DND-41 (cell line): ENCODE measurements at regions not wholly inside any gene's neighbourhood (a gene's known extent, or its start where the extent isn't known, plus 50 kb on each side); places are given as distances from the start of the nearest gene placed in this dataset.

Experiments
- ATAC-seq: fragments of 200-7000 bp; cut with Tn5 transposase; 3 replicates; pipeline ENCODE4 v1.9.1; 2021; ENCODE audit warnings: low read depth; ENCODE audit not compliant: insufficient read depth
- DNase-seq: peaks from one replicate; pipeline ENCODE4 v3.0.0-alpha.2; 2020
- H2AFZ ChIP-seq: 2 replicates; pipeline ENCODE4 v1.6.0; 2012; ENCODE audit warnings: low read depth, low read length
- H3K27ac ChIP-seq: 2 replicates; pipeline ENCODE4 v1.5.1; 2012; ENCODE audit warnings: low read length, inconsistent platforms
- H3K27me3 ChIP-seq: fragments of 200-600 bp; sonication (generic); 2 replicates; pipeline ENCODE4 v1.6.0; 2012; ENCODE audit warnings: low read length, mild to moderate bottlenecking, inconsistent platforms; ENCODE audit not compliant: insufficient read depth, poor library complexity
- H3K36me3 ChIP-seq: 2 replicates; pipeline ENCODE4 v1.5.1; 2012; ENCODE audit warnings: low read length, inconsistent platforms; ENCODE audit not compliant: insufficient read depth
- H3K4me1 ChIP-seq: 2 replicates; pipeline ENCODE4 v1.5.1; 2012; ENCODE audit warnings: mild to moderate bottlenecking, low read length; ENCODE audit not compliant: insufficient read depth
- H3K4me2 ChIP-seq: 2 replicates; pipeline ENCODE4 v1.6.0; 2012; ENCODE audit warnings: mild to moderate bottlenecking, moderate library complexity, low read length, inconsistent platforms; ENCODE audit not compliant: insufficient read depth
- H3K4me3 ChIP-seq, 2 experiments: fragments of 200-600 bp in 1 of 2; shearing (Covaris generic) in 1 of 2; 2 replicates each; pipeline ENCODE4 v1.5.1; 2012 to 2016; ENCODE audit warnings: inconsistent platforms in 2 of 2, low read length in 2 of 2, mild to moderate bottlenecking in 2 of 2, low read depth in 1 of 2, moderate library complexity in 1 of 2
- H3K79me2 ChIP-seq: 2 replicates; pipeline ENCODE4 v1.6.0; 2012; ENCODE audit warnings: low read length, inconsistent platforms; ENCODE audit not compliant: insufficient read depth
- H3K9ac ChIP-seq: 2 replicates; pipeline ENCODE4 v1.6.0; 2012; ENCODE audit warnings: low read depth, mild to moderate bottlenecking, inconsistent platforms, low read length, moderate library complexity
- H3K9me3 ChIP-seq: 2 replicates; pipeline ENCODE4 v1.5.1; 2012; ENCODE audit warnings: low read length, moderate library complexity, mild to moderate bottlenecking, inconsistent platforms; ENCODE audit not compliant: insufficient read depth, severe bottlenecking
- H4K20me1 ChIP-seq: 2 replicates; pipeline ENCODE4 v1.6.0; 2012; ENCODE audit warnings: low read length; ENCODE audit not compliant: insufficient read depth
- EZH2 ChIP-seq: IDR thresholded peaks from 3 replicates; pipeline ENCODE4 v1.6.1; 2012; ENCODE audit warnings: borderline replicate concordance, low read depth, mild to moderate bottlenecking, moderate library complexity, low read length, inconsistent platforms; ENCODE audit not compliant: severe bottlenecking
- TF ChIP-seq, protein P1 (sequence below): IDR thresholded peaks from 2 replicates; pipeline ENCODE4 v1.5.1; 2012; ENCODE audit warnings: borderline replicate concordance, low read length, moderate library complexity, mild to moderate bottlenecking; ENCODE audit not compliant: poor library complexity, severe bottlenecking; ENCODE audit errors: extremely low read depth

DNA sequence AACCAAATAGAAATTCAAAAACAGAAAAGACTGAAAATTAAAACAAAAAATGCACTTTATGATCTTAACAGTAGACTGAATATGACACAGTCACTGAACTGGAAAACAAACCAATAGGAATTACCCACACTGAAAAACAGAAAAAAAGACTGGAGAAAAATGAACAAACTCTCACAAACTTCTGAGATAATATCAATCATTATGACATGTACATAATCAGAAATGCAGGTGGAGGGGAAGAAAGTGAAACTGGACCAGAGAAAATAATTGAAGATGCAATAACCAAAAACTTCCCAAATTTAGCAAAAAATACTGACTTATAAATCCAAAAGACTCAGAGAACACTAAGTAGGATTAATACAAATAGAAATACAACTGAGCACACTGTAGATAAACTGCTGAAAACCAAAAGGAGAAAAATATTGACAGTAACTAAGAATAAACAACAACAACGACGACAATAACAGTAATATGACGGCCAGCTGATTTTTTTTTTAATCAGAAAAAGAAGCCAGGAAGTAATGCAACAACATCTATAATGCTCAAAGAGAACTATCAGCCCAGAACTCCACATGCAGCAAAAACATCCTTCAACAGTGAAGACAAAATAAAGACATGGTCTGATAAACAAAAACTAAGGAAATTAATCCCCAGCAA, 108.1 kb downstream of the ZFAND4 start:
- no peak for TF ChIP-seq EZH2
- TF ChIP-seq, protein P1, sequence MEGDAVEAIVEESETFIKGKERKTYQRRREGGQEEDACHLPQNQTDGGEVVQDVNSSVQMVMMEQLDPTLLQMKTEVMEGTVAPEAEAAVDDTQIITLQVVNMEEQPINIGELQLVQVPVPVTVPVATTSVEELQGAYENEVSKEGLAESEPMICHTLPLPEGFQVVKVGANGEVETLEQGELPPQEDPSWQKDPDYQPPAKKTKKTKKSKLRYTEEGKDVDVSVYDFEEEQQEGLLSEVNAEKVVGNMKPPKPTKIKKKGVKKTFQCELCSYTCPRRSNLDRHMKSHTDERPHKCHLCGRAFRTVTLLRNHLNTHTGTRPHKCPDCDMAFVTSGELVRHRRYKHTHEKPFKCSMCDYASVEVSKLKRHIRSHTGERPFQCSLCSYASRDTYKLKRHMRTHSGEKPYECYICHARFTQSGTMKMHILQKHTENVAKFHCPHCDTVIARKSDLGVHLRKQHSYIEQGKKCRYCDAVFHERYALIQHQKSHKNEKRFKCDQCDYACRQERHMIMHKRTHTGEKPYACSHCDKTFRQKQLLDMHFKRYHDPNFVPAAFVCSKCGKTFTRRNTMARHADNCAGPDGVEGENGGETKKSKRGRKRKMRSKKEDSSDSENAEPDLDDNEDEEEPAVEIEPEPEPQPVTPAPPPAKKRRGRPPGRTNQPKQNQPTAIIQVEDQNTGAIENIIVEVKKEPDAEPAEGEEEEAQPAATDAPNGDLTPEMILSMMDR = no peak
- Histone ChIP-seq H3K79me2 (no peaks in the 10 kb centered on the region), H4K20me1 (0 out of 2 replicates have a peak, but pooled peaks cover 6% of the 10 kb centered on the region), H2AFZ (no peak overlapping the region), H3K4me2 (no peak overlapping the region), H3K9me3 (no peaks in the 10 kb centered on the region), H3K4me3 (no peak overlapping the region), H3K36me3 (no peaks in the 10 kb centered on the region), H3K4me1 (no peaks in the 10 kb centered on the region), H3K27me3 (no peaks in the 10 kb centered on the region), H3K9ac (no peak overlapping the region), H3K27ac (no peak overlapping the region)
- no peak for ATAC-seq
- no peak for DNase-seq

DNA sequence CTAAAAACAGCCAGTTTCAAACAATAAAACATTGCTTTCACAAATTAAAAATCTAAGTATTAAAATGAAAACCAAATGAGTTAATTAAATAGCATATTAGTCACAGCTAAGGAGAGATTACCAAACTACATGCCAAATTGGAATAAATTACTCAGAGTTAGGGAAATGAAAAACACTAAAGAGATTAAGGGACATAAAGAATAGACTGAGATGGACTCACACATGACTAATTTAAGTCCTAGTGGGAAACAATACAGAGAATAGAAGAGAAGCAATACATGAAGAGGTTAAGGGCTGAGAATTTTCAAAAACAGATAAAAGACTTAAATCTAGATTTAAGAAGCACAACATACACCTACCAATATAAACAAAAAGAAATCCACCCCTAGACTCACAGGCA, 110.6 kb downstream of the ZFAND4 start:
- Histone ChIP-seq H3K9ac (no peak overlapping the region), H3K4me2 (no peak overlapping the region), H3K27ac (no peak overlapping the region), H4K20me1 (0 out of 2 replicates have a peak, but pooled peaks cover 6% of the 10 kb centered on the region), H3K4me3 (no peak overlapping the region), H2AFZ (no peak overlapping the region), H3K79me2 (0 out of 2 replicates have a peak, but pooled peaks cover 2% of the 10 kb centered on the region), H3K27me3 (no peaks in the 10 kb centered on the region), H3K4me1 (peaks cover 15% of the 10 kb centered on the region), H3K36me3 (no peaks in the 10 kb centered on the region), H3K9me3 (no peaks in the 10 kb centered on the region)
- no peak for TF ChIP-seq EZH2
- TF ChIP-seq, protein P1 = no peak
- no peak for DNase-seq
- no peak for ATAC-seq

DNA sequence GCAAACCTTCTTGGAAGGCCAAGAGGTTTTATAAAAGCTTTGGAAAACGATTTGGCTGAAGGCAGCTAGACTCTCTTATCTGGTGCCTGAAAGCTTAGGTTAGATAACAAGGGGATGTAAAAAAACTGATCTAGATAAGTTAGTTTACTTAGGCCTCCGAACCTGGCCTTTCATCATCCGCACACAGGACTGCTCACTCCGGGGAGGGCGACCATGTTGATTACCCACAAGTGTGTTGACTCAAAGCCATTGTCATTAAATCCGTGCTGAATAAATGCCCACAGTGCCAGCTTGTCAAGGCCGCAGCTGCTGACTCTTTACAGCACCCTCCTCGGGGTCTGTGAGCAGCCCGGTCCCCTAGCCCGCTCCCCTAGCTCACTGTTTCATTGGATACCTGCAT, 112.3 kb downstream of the ZFAND4 start:
- Histone ChIP-seq H2AFZ (no peak overlapping the region), H3K27me3 (no peaks in the 10 kb centered on the region), H3K4me3 (no peak overlapping the region), H3K4me1 (peaks cover 15% of the 10 kb centered on the region), H3K4me2 (no peak overlapping the region), H4K20me1 (0 out of 2 replicates have a peak, but pooled peaks cover 6% of the 10 kb centered on the region), H3K9me3 (no peaks in the 10 kb centered on the region), H3K27ac (no peak overlapping the region), H3K9ac (no peak overlapping the region), H3K36me3 (no peaks in the 10 kb centered on the region), H3K79me2 (0 out of 2 replicates have a peak, but pooled peaks cover 2% of the 10 kb centered on the region)
- DNase-seq = no peak
- ATAC-seq = no peak
- TF ChIP-seq EZH2 = no peak
- TF ChIP-seq, protein P1 = no peak
